ENCODE measurements at regions not wholly inside any gene's neighbourhood (a gene's known extent, or its start where the extent isn't known, plus 50 kb on each side); places are given as distances from the start of the nearest gene placed in this dataset.

GRCh38 chr11:69563946-69564775, 76.8 kb upstream of the CCND1 start:
- Mint-ChIP-seq H3K27ac (peak overlapping the region in 1 of 3 experiments; percentile 44; a peak in 1 of 7 replicates), H3K4me3 (no peak overlapping the region), H3K36me3 (ENCODE audit: insufficient read depth in 1 of 3, low read depth in 3 of 3) (no peaks in the 10 kb centered on the region), H3K27me3 (ENCODE audit: low read depth) (peaks cover 10% of the 10 kb centered on the region), H3K4me1 (no peaks in the 10 kb centered on the region; a peak in 1 of 4 replicates), H3K9me3 (peaks cover 4 to 7% of the 10 kb centered on the region in 2 experiments; a peak in 4 of 5 replicates)
- H3K27ac ChIP-seq (ENCODE audit: insufficient read length, low read depth, low read length), result no peak overlapping the region
- no peaks in the 10 kb centered on the region for H3K23me2 ChIP-seq (ENCODE audit: insufficient read length, low read depth, low read length, poor library complexity, severe bottlenecking)
- H3K56ac ChIP-seq (ENCODE audit: insufficient read length, low read depth, low read length), result no peak overlapping the region
- H2BK12ac ChIP-seq (ENCODE audit: insufficient read length, low read depth, low read length), result no peak overlapping the region
- H2AK5ac ChIP-seq (ENCODE audit: insufficient read length, low read length), result no peak overlapping the region
- H3K4me2 ChIP-seq (ENCODE audit: insufficient read depth, insufficient read length, low read length), result no peak overlapping the region
- no peak overlapping the region for H3K14ac ChIP-seq (ENCODE audit: insufficient read depth, low read length)
- H3T11ph ChIP-seq (ENCODE audit: low read length), result no peak overlapping the region
- no peak overlapping the region for H2BK15ac ChIP-seq (ENCODE audit: low read depth, low read length)
- no peaks in the 10 kb centered on the region for H4K20me1 ChIP-seq (ENCODE audit: control insufficient read depth, insufficient read depth, insufficient read length)
- no peak overlapping the region for H3K18ac ChIP-seq (ENCODE audit: insufficient read length, low read depth, low read length)
- no peaks in the 10 kb centered on the region for H3K27me3 ChIP-seq (ENCODE audit: insufficient read depth, low read length)
- no peak overlapping the region for H3K4ac ChIP-seq (ENCODE audit: low read depth, low read length)
- no peak for TF ChIP-seq CTCF (conservative IDR thresholded peaks at IDR 0.05)
- H3K9me3 ChIP-seq (ENCODE audit: control insufficient read depth, low read depth, low read length), result no peaks in the 10 kb centered on the region
- H3K79me2 ChIP-seq (ENCODE audit: insufficient read depth, low read length), result no peaks in the 10 kb centered on the region
- H3K79me1 ChIP-seq (ENCODE audit: insufficient read depth, low read depth, low read length, poor library complexity, severe bottlenecking), result no peaks in the 10 kb centered on the region
- no peak overlapping the region for H2BK5ac ChIP-seq (ENCODE audit: insufficient read length, low read length)
- H2BK120ac ChIP-seq (ENCODE audit: low read depth, low read length, poor library complexity, severe bottlenecking), result no peak overlapping the region
- no peak overlapping the region for H3K9ac ChIP-seq (ENCODE audit: extremely low read depth, insufficient read length, low read length)
- no CpG with 5 or more reads among the region's 10 CpGs for WGBS (ENCODE audit: extremely low coverage, insufficient read length, low lambda C conversion rate)
- H2BK20ac ChIP-seq (ENCODE audit: low read depth, low read length, poor library complexity, severe bottlenecking), result no peak overlapping the region
- H4K5ac ChIP-seq (ENCODE audit: insufficient read length, low read depth, low read length), result no peak overlapping the region
- DNase-seq, result no peak
- no peak overlapping the region for H3K23ac ChIP-seq (ENCODE audit: insufficient read length, low read depth, low read length)
- H3K4me1 ChIP-seq (ENCODE audit: insufficient read depth, low read length), result no peaks in the 10 kb centered on the region
- no peak overlapping the region for H4K8ac ChIP-seq (replicated peaks; ENCODE audit: insufficient read length, low read depth, low read length)
- no peak overlapping the region for H2AFZ ChIP-seq (ENCODE audit: low read length)
- H4K91ac ChIP-seq (ENCODE audit: insufficient read length, low read depth, low read length), result no peak overlapping the region

All from H9 (cell line).